WTC11 (cell line): ENCODE measurements at regions not wholly inside any gene's neighbourhood (a gene's known extent, or its start where the extent isn't known, plus 50 kb on each side); places are given as distances from the start of the nearest gene placed in this dataset.
A peak's percentile ranks its signal among the peaks of the same experiment; 100 is the strongest.
"Not testable (repeated sequence)": the region's sequence is repeated elsewhere in the genome, so short reads cannot be mapped to it uniquely, and the experiment has no call there.

Experiments
- ATAC-seq: fragments of 200-7000 bp; cut with Tn5 transposase; 2 replicates; pipeline ENCODE4 v1.10.0; 2021; ENCODE audit warnings: mild to moderate bottlenecking, moderate library complexity
- CTCF ChIA-PET: fragments of 300-600 bp; sonication (Branson Sonifier 250); formaldehyde crosslinking; loops from one replicate; lab custom pipeline; 2021; ENCODE audit warnings: antibody characterized with exemption; lab: Charles Lee
- POLR2A ChIA-PET: fragments of 350-600 bp; sonication (Branson Sonifier 250); formaldehyde crosslinking; loops from one replicate; lab custom pipeline; 2021; ENCODE audit warnings: antibody characterized with exemption; lab: Charles Lee
- DNase-seq: peaks from one replicate; pipeline ENCODE4 v3.0.0; 2021; ENCODE audit warnings: low spot score
- H3K27ac Mint-ChIP-seq: 2 replicates; pipeline ENCODE4 v1.8.0; 2021; ENCODE audit warnings: mixed read lengths
- H3K27me3 Mint-ChIP-seq: 2 replicates; pipeline ENCODE4 v1.8.0; 2021; ENCODE audit warnings: low read depth, mild to moderate bottlenecking, moderate library complexity, mixed read lengths
- H3K36me3 Mint-ChIP-seq: 2 replicates; pipeline ENCODE4 v1.8.0; 2021; ENCODE audit warnings: mixed read lengths
- H3K4me1 Mint-ChIP-seq: 2 replicates; pipeline ENCODE4 v1.8.0; 2022; ENCODE audit warnings: mixed read lengths
- H3K4me3 Mint-ChIP-seq: 2 replicates; pipeline ENCODE4 v1.8.0; 2021; ENCODE audit warnings: mild to moderate bottlenecking, moderate library complexity, mixed read lengths
- H3K9me3 Mint-ChIP-seq: 2 replicates; pipeline ENCODE4 v1.8.0; 2021; ENCODE audit warnings: mixed read lengths

DNA sequence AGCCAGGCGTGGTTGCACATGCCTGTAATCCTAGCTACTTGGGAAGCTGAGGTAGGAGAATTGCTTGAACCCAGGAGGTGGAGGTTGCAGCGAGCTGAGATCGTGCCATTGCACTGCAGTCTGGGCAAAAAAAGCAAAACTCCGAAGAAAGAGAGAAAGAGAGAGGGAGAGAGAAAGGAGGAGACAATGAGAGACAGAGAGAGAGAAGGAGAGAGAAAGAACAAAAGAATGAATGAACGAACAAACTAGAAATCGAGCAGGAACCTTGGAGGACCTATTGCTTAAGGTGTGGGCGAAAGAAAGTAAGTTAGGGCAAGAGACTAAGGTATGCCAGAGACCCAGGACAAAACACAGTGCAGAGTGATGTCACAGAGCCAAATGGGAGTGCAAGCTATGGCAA is 102.8 kb upstream of the FBXO28 start:
- DNase-seq, H3K4me3 Mint-ChIP-seq, H3K27me3 Mint-ChIP-seq, POLR2A ChIA-PET, H3K4me1 Mint-ChIP-seq, ATAC-seq, CTCF ChIA-PET, H3K27ac Mint-ChIP-seq: not testable (repeated sequence)
- Mint-ChIP-seq H3K9me3 (peaks cover 21% of the 10 kb centered on the region), H3K36me3 (peaks cover 25% of the 10 kb centered on the region)

DNA sequence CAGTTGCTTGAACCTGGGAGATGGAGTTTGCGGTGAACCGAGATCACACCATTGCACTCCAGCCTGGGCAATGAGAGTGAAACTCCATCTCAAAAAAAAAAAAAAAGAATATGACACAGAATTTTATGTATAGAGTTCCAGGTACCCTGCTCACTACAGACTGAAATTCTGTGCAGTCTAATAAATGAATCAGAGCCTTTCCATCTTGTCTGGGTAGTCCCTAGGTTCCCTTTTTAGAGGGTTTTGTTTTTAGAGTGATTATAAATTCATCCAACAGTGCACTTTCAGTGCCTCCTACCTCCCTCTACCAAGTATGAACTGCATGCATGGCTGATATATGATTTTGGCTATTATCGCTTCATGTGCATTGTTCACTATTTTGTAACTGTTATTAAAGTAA is 107.9 kb upstream of the FBXO28 start:
- H3K9me3 Mint-ChIP-seq: peaks cover 30% of the 10 kb centered on the region
- H3K27ac Mint-ChIP-seq, CTCF ChIA-PET, H3K27me3 Mint-ChIP-seq, DNase-seq, ATAC-seq, POLR2A ChIA-PET, H3K4me1 Mint-ChIP-seq, H3K4me3 Mint-ChIP-seq: not testable (repeated sequence)
- peaks cover 43% of the 10 kb centered on the region for H3K36me3 Mint-ChIP-seq

DNA sequence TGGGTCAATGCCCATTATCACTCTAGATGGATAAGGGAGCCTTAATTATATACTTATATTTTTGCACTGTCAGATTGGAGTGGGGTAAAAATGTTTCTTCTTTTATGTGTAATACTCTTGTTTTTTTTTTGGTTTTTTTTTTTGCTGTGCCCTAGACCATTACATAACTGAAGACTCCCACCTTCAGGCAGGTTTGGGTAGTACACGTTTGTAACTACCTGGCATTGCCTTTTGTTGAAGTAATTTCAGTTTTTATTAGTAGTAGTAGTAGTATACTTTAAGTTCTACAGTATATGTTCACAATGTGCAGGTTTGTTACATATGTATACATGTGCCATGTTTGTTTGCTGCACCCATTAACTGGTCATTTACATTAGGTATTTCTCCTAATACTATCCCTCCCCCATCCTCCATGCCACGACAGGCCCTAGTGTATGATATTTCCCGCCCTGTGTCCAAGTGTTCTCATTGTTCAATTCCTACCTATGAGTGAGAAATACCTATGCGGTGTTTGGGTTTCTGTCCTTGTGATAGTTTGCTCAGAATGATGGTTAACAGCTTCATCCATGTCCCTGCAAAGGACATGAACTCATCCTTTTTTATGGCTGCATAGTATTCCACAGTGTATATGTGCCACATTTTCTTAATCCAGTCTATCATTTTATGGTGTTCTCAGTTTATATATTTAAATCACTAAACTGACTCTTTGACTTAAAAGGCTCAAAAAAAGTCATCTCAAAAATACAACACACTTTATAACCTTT is 109.2 kb upstream of the FBXO28 start:
- H3K4me3 Mint-ChIP-seq, H3K4me1 Mint-ChIP-seq, POLR2A ChIA-PET, H3K27ac Mint-ChIP-seq, H3K27me3 Mint-ChIP-seq, ATAC-seq, CTCF ChIA-PET: not testable (repeated sequence)
- peak; percentile 39 for DNase-seq
- H3K36me3 Mint-ChIP-seq: peaks cover 43% of the 10 kb centered on the region
- H3K9me3 Mint-ChIP-seq: peaks cover 30% of the 10 kb centered on the region

GRCh38 chr1:224003896-224004295 is 110.0 kb upstream of the FBXO28 start:
- POLR2A ChIA-PET, DNase-seq, CTCF ChIA-PET, H3K27ac Mint-ChIP-seq, H3K4me3 Mint-ChIP-seq, H3K27me3 Mint-ChIP-seq, ATAC-seq, H3K4me1 Mint-ChIP-seq: not testable (repeated sequence)
- Mint-ChIP-seq H3K9me3 (peaks cover 29% of the 10 kb centered on the region), H3K36me3 (peaks cover 40% of the 10 kb centered on the region)

DNA sequence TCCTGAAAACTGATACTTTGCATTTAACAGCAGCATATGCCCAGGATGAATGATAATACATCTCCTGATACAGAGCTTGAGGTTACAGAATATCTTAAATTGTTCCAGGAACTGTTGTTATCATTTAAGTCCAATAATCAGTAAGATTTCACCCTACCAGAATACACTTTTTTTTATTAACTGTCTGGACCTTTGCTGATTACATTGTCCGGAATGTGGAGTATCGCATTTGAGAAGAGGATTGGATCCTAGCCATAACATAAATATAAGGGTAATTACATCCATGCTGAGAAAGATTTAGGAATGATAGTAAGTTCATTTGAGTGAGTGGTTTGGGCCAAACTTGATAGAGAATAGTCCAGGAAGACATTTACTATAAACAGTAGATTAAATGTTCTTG is 112.2 kb upstream of the FBXO28 start:
- H3K4me3 Mint-ChIP-seq, DNase-seq, H3K4me1 Mint-ChIP-seq, ATAC-seq, POLR2A ChIA-PET, H3K27me3 Mint-ChIP-seq, H3K27ac Mint-ChIP-seq, CTCF ChIA-PET: not testable (repeated sequence)
- peaks cover 12% of the 10 kb centered on the region for H3K9me3 Mint-ChIP-seq
- H3K36me3 Mint-ChIP-seq: peaks cover 25% of the 10 kb centered on the region

DNA sequence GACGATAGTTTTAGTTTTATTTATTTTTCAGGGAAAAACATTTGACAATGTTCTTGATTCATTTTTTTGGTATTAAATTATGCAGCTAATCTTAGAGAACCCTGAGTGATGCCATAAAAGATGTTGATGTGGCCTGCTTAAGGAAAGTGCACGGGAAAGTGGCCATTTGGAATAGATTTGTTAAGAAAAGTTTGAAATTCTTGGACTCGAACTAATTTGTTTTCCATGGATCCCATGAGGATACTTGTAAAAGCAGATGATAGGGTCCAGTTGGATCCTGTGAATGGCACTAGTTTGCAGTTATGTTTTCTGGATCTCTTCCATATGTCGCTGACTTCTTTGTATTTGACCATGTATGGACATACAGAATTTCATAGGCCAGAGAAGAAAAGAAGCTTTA is 114.2 kb upstream of the FBXO28 start:
- H3K4me1 Mint-ChIP-seq, POLR2A ChIA-PET, DNase-seq, H3K27me3 Mint-ChIP-seq, H3K27ac Mint-ChIP-seq, H3K9me3 Mint-ChIP-seq, H3K4me3 Mint-ChIP-seq, CTCF ChIA-PET, ATAC-seq: not testable (repeated sequence)
- peaks cover 10% of the 10 kb centered on the region for H3K36me3 Mint-ChIP-seq

GRCh38 chr1:223998676-223999455 is 115.0 kb upstream of the FBXO28 start:
- H3K27ac Mint-ChIP-seq, CTCF ChIA-PET, H3K36me3 Mint-ChIP-seq, POLR2A ChIA-PET, H3K9me3 Mint-ChIP-seq, H3K27me3 Mint-ChIP-seq, H3K4me3 Mint-ChIP-seq, DNase-seq, H3K4me1 Mint-ChIP-seq: not testable (repeated sequence)
- ATAC-seq: peak; percentile 43; the same call in 1 of the 2 replicates

DNA sequence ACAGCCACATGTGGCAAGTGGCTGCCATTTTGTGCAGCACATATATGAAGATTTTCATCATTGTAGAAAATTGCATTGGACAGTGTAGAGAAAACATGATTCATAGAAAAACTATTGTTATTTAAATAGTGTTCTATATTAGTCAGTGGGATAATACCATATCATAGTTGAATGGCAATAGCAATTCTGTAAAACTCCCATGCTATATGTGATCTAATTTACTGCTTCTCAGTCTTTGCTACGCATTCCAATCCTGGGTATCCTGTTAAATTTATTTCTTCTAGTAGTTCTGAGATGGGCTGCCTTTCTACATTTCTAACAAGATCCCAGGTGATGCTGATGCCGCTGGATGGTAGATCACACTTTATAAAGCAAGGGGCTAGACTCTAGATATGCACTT is 117.5 kb upstream of the FBXO28 start:
- H3K27me3 Mint-ChIP-seq, ATAC-seq, H3K4me3 Mint-ChIP-seq, H3K9me3 Mint-ChIP-seq, DNase-seq, H3K36me3 Mint-ChIP-seq, POLR2A ChIA-PET, H3K27ac Mint-ChIP-seq, H3K4me1 Mint-ChIP-seq, CTCF ChIA-PET: not testable (repeated sequence)
